ENCODE measurements at regions not wholly inside any gene's neighbourhood (a gene's known extent, or its start where the extent isn't known, plus 50 kb on each side); places are given as distances from the start of the nearest gene placed in this dataset.
A peak's percentile ranks its signal among the peaks of the same experiment; 100 is the strongest.

GRCh38 chr4:81351654-81352445 is 119.9 kb downstream of the RASGEF1B start:
- H3K4me1 ChIP-seq (ENCODE audit: control insufficient read depth, insufficient read depth, low read length) = no peaks in the 10 kb centered on the region
- H3K9me3 ChIP-seq (ENCODE audit: control insufficient read depth, insufficient read depth, low read depth, low read length) = no peaks in the 10 kb centered on the region
- H3K4me3 ChIP-seq (ENCODE audit: low read depth, low read length) = no peak overlapping the region
- ChIA-PET CTCF (interaction anchor here (0.6 to 2.7 kb wide), 27 partner anchors 9 to 1719 kb away, joined by 3 to 61 read pairs (median 3); no protein-coding TSS in a partner anchor), POLR2A (no interaction called here)
- H3K36me3 ChIP-seq (ENCODE audit: control insufficient read depth in 2 of 2, insufficient read depth in 1 of 2, low read length in 2 of 2) = no peaks in the 10 kb centered on the region
- TF ChIP-seq BCL11B (tag by site-specific recombination; IDR thresholded peaks at IDR 0.05; ENCODE audit: low read depth) (no peak), ZNF654 (tag by site-specific recombination; IDR thresholded peaks at IDR 0.05; ENCODE audit: low read depth) (peak; percentile 75), ZXDB (tag by site-specific recombination; IDR thresholded peaks at IDR 0.05) (no peak), CTCF (tag by site-specific recombination; IDR thresholded peaks at IDR 0.05) (peak; percentile 30; the same call in 1 of the 2 replicates)
- H3K27ac ChIP-seq (ENCODE audit: extremely low read depth, low read depth, low read length) = no peak overlapping the region

DNA sequence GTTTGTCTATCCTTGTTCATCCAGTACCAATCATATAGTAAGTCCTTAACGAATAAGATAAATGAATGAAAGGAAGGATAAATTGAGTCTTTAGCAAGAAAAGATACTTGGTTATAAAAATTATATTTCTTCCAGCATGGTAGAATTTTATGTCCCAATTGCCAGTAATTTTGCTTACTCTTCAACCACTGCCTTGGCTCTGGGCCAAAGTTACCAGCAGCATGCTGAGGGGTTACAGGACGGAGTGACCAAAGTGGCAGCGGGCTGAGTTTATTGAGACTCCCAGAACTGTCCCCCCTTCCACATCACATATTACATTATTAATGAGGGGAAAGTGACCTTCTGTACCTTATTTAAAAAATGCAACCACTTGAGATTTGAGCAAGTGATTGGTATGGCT is 121.7 kb downstream of the RASGEF1B start:
- POLR2A ChIA-PET = no interaction called here
- Histone ChIP-seq H3K4me3 (ENCODE audit: low read depth, low read length) (no peak overlapping the region), H3K9me3 (ENCODE audit: control insufficient read depth, insufficient read depth, low read depth, low read length) (no peaks in the 10 kb centered on the region), H3K36me3 (ENCODE audit: control insufficient read depth in 2 of 2, insufficient read depth in 1 of 2, low read length in 2 of 2) (no peaks in the 10 kb centered on the region), H3K4me1 (ENCODE audit: control insufficient read depth, insufficient read depth, low read length) (no peaks in the 10 kb centered on the region), H3K27ac (ENCODE audit: extremely low read depth, low read depth, low read length) (no peak overlapping the region)
- CTCF ChIA-PET = no interaction called here
- TF ChIP-seq ZNF670 (tag by site-specific recombination; IDR thresholded peaks at IDR 0.05; ENCODE audit: low read depth) = no peak
- TF ChIP-seq ZNF768 (tag by site-specific recombination; IDR thresholded peaks at IDR 0.05) = no peak
- TF ChIP-seq, protein P1, sequence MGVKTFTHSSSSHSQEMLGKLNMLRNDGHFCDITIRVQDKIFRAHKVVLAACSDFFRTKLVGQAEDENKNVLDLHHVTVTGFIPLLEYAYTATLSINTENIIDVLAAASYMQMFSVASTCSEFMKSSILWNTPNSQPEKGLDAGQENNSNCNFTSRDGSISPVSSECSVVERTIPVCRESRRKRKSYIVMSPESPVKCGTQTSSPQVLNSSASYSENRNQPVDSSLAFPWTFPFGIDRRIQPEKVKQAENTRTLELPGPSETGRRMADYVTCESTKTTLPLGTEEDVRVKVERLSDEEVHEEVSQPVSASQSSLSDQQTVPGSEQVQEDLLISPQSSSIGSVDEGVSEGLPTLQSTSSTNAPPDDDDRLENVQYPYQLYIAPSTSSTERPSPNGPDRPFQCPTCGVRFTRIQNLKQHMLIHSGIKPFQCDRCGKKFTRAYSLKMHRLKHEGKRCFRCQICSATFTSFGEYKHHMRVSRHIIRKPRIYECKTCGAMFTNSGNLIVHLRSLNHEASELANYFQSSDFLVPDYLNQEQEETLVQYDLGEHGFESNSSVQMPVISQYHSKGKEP (tag by site-specific recombination; IDR thresholded peaks at IDR 0.05) = no peak
- TF ChIP-seq ZBTB26 (tag by site-specific recombination; optimal IDR thresholded peaks at IDR 0.05) = no peak
- TF ChIP-seq KLF9 (tag by site-specific recombination; IDR thresholded peaks at IDR 0.05; ENCODE audit: low read depth) = no peak
- TF ChIP-seq ZNF394 (tag by site-specific recombination; IDR thresholded peaks at IDR 0.05; ENCODE audit: borderline replicate concordance) = no peak
- no peak for TF ChIP-seq ZNF571 (tag by site-specific recombination; IDR thresholded peaks at IDR 0.05)
- no peak for TF ChIP-seq ZBTB7A (tag by site-specific recombination; IDR thresholded peaks at IDR 0.05; ENCODE audit: low read depth)
- TF ChIP-seq, protein P2, sequence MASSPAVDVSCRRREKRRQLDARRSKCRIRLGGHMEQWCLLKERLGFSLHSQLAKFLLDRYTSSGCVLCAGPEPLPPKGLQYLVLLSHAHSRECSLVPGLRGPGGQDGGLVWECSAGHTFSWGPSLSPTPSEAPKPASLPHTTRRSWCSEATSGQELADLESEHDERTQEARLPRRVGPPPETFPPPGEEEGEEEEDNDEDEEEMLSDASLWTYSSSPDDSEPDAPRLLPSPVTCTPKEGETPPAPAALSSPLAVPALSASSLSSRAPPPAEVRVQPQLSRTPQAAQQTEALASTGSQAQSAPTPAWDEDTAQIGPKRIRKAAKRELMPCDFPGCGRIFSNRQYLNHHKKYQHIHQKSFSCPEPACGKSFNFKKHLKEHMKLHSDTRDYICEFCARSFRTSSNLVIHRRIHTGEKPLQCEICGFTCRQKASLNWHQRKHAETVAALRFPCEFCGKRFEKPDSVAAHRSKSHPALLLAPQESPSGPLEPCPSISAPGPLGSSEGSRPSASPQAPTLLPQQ (tag by site-specific recombination; IDR thresholded peaks at IDR 0.05) = no peak
- no peak for TF ChIP-seq KLF17 (tag by site-specific recombination; IDR thresholded peaks at IDR 0.05)
- no peak for TF ChIP-seq ZNF341 (tag by site-specific recombination; IDR thresholded peaks at IDR 0.05; ENCODE audit: low read depth)
- TF ChIP-seq ZNF529 (tag by site-specific recombination; IDR thresholded peaks at IDR 0.05; ENCODE audit: insufficient replicate concordance) = no peak
- TF ChIP-seq ZNF549 (tag by site-specific recombination; IDR thresholded peaks at IDR 0.05) = no peak
- no peak for TF ChIP-seq ZNF146 (tag by site-specific recombination; IDR thresholded peaks at IDR 0.05)
- no peak for TF ChIP-seq ZNF530 (tag by site-specific recombination; IDR thresholded peaks at IDR 0.05; ENCODE audit: low read depth)

All from HEK293 (cell line).